HG03108 (cell line): ENCODE measurements at regions not wholly inside any gene's neighbourhood (a gene's known extent, or its start where the extent isn't known, plus 50 kb on each side); places are given as distances from the start of the nearest gene placed in this dataset.
"Not testable (repeated sequence)": the region's sequence is repeated elsewhere in the genome, so short reads cannot be mapped to it uniquely, and the experiment has no call there.

ENCODE experiments used
- ATAC-seq: cut with Tn5 transposase; IDR thresholded peaks from one replicate; pipeline ENCODE4 v1.9.1; 2021; ENCODE audit warnings: moderate library complexity; ENCODE audit not compliant: unreplicated experiment

DNA sequence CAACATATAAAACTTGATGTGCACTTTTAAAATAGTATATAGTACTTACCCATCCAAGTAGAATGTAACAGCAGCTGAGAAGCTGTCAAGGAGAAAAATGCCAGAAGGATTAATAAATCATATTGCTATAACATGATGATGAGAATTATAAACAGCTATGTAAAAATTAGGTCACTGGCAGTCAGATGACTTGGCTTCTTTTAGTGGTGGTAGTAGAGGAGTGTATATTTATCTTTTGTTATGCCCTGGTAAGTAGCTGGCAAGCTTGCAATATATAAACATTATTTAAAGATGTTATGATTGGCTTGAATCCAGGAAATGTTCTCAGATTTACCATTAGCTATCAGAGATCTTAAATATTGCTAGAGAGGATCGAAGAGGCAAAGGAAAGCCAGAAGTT lies 471.0 kb upstream of the MGAT4C start:
- ATAC-seq = no peak

DNA sequence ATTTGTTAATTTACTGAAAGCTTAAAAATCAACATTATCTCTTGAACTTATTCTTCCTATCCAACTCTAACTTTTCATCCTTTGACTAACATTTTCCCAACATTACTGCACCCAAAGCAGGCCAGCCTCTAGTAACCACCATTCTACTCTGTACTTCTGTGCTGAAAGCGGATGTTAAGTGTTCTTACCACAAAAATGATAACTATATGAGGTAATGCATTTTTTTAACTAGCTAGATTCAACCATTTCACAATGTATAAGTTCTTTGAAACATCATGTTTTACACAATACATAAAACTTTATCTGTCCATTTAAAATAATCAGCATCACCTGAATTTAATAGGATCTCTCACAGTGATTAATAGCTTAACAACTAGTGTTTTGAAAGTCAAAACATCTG lies 468.5 kb upstream of the MGAT4C start:
- ATAC-seq = no peak

DNA sequence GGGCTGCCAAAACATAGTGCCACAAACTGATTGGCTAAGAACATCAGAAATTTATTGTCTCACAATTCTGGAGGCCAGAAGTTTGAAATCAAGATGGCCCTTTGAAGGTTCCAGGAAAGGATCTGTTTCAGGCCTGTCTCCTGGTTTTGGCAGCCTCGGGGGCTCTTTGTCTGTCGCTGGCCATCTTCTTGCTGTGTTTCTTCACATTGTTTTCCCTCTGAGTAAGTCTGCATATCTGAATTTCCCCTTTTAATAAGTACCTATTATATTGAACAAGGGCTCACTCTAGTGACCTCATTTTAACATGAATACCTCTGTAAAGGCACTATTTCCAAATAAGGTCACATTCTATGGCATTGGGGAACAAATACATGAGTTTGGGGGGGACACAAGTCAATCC lies 467.1 kb upstream of the MGAT4C start:
- ATAC-seq = no peak

DNA sequence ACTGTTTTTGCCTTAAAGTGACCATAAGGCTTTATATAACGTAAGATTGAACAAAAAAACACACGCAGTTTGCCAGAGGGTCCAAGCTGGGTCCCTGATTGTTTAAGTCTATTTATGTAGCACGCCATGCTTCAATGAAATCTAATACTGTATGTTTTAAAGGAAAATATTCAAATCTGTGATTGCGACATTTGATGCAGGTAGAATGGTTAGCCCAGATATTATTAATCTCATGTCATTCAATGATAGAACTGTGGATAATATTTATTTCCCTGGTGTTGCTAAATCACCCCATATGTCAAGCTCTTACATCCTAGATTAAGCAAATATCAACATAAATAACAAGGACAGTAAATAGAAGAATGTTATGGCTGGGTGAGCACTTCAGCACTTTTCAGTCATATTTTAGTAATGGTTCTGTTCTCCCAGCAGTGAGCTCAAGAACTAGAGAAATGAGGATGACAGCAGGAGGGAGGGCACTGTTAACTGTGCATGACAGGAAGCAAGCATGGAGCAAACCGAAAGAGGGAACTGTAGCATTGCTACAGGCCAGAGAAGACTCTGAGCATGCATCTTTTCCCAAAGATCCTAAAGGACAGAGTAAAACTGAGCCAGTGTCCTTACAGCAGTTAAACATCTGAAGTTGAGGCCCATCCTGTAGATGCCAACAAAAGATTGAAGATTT lies 465.7 kb upstream of the MGAT4C start:
- ATAC-seq = no peak

- ATAC-seq = no peak
These were observed 463.2 kb upstream of the MGAT4C start for GRCh38 chr12:86719381-86719780.

GRCh38 chr12:86713121-86713520 lies 456.9 kb upstream of the MGAT4C start:
- no peak for ATAC-seq

- ATAC-seq = no peak
These were observed 456.2 kb upstream of the MGAT4C start for GRCh38 chr12:86712425-86712843.

DNA sequence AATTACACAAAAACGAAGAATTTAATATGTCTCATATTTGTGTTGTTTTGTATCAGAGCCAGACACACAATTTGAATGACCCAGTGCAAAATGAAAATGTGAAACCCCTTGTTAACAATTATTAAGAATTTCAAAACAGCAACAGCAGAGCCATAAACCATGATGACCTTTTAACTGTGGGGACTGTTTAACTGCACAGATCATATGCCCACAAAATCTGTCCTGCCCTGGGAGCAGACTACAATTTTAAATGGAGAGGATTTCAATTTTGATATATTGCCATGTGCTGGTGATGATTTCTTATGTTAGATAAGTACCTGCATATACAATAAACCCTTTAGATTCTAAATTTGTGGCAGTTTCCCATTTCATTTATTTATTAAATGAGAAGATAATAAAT lies 455.5 kb upstream of the MGAT4C start:
- ATAC-seq = no peak

DNA sequence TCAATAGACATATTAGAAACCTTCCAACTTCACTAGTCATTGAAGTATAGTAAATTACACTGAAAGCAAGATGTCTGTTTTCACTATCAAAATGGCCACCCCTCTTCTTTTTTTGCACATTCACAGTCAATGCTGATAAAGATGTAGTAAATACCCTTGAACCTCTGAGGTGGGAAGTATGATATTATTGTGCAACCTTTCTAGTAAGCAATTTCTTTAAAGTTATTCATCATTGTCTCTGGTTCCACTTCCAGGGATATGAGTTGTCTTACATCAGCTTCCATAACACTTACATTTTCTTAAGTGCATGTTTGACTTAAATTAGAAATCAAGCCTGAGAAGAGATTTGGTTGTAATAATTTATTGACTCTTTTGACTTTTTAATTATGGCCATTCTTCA lies 453.9 kb upstream of the MGAT4C start:
- ATAC-seq = no peak

- not testable (repeated sequence) for ATAC-seq
These were observed 452.8 kb upstream of the MGAT4C start for GRCh38 chr12:86709017-86709416.

DNA sequence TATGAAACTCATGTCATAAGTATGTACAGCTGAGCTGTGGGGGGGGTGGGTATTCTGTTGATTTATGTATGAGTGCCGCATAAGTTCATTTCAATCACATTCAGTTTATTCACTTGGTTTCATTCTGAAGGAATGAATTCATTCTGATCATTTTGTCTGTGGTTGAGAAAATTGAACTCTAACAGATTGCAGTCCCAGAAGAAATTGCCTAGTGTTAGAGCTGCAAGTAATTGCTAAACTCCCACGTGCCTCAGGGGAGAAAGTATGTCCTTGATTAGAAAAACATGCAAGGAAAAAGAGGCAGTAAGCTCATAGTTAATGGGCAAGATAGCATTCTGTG lies 442.4 kb upstream of the MGAT4C start:
- no peak for ATAC-seq

DNA sequence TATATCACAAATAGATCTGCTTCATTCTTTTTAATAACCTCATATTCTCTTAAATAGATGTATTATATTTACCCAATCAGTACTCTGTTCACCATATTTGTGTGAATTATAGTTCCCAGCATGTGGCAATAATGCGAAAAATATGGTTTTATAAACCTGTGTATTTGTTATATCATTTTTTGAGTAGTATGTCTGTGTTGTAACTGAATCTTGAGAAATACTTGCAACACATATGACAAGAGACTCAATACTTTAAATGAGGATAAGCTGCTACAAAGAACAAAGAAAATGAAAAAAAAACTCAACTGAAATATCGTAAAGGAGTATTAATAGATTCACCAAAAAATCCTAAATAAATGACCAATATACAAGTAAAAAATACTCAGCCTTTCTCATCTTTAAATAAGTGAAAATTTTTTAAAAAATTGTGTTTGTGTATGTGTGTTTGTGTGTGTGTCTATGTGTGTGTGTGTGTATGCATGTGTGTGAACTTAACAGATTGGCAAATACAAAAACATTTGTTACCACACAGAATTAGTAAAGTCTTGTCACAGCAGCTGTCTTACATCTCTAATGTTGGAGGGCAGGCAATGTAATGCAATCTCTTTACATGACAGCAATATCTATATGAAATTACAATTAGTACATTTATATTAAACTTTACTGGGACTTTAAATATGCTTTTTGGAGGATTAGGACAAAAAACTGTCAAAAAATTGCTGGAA lies 441.9 kb upstream of the MGAT4C start:
- no peak for ATAC-seq

DNA sequence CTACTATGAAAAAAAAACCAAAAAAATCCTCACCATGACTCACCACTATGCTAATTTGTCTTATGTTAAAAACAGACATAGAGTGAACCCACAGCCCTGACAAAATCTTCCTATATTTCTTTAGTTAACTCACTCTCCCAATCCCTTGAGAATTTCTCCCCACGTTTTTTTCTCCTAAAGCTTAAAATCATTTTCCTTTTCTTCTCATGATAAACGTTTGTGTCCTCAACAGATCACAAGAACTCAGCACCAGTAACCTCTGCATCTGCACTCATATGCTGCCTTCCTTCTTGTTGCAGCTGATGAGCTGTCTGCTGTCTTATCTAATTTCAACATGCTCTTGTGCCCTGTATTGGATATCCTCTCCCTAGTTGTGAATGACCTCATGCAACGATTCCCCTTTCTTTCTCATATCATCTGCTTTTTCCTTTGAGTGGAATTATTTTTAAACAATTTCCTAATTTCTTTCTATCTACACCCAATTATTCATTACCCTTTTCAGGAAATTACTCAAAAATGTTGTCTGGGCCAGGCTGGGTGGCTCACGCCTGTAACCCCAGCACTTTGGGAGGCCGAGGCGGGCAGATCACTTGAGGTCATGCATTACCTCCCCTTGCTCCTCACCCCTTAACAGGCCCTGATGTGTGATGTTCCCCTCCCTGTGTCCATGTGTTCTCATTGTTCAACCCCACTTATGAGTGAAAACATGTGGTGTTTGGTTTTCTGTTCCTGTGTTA lies 427.5 kb upstream of the MGAT4C start:
- ATAC-seq = no peak

- no peak for ATAC-seq
These were observed 424.9 kb upstream of the MGAT4C start for GRCh38 chr12:86681060-86681459.

GRCh38 chr12:86675197-86675596 lies 419.0 kb upstream of the MGAT4C start:
- no peak for ATAC-seq

GRCh38 chr12:86670986-86671385 lies 414.8 kb upstream of the MGAT4C start:
- ATAC-seq = no peak

DNA sequence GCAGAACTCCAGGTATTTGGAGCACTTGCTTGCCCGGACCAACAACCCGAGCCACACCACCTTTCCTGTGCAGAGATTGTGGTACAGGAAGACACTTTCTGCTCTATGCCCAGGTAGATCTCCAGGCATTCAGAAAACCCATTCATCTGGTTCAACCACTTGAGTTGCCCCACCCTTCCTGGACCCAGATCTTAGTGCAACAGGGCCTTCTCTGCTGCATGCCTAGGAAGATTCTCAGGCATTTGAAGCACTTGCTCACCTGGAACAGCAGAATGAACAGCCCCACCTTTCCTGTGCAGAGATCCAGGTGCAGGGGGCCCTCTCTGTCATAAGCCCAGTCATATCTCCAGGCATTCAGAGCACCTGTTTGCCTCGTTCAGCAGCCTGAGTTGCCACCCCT lies 412.8 kb upstream of the MGAT4C start:
- ATAC-seq = no peak

DNA sequence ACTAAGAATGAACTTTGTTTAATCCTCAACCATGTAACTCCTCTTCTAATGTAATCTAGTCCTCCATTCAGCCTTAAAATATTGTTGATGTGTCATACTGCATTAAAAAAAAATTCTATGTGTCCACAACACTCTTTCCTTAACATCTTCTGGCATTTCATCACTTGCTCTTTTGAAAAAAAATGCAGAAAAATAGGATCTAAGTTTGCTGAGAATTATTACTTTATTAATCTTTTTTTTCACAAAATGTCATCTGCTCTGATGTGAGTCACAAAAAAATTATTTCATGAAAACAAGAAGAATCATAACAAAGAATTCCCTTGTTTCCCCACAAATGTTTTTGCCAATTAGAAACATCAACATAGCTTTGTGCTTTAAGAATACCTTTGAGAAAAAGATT lies 410.1 kb upstream of the MGAT4C start:
- no peak for ATAC-seq

DNA sequence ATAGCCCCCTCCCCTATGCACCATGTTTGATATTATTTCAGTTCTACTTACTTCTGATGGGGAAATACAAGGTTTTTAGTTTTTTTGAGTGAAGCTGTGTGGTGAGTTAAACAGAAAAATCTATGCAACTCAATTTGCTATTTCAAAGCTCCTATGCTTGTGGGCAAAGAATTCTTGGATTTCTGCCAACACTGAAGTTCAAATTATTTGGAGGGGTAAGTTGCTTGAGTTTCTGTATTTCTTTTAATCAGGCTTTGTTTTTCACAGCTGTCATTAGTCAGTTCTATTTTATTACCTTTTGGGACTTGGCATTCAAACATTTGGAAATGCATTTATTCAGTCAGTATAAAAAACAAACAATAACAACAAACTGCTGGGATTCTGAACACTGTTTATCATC lies 407.5 kb upstream of the MGAT4C start:
- ATAC-seq = no peak

DNA sequence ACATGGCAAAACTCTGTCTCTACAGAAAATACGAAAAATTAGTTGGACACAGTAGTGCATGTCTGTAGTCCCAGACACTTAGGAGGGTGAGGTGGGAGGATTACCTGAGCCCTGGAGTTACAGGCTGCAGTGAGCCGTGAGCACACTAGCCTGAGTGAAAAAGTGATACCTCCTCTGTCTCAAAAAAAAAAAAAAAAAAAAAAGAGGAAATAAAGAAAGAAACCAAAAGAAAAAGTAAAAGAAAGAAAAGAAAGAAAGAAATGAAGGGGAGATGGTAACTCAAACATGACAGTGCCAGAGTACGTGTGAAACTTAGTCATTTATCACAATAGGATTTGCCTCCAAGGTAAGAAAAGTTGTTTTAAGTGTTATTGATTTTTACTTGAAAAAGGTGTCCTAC lies 407.0 kb upstream of the MGAT4C start:
- no peak for ATAC-seq

GRCh38 chr12:86662464-86662863 lies 406.3 kb upstream of the MGAT4C start:
- ATAC-seq = no peak

DNA sequence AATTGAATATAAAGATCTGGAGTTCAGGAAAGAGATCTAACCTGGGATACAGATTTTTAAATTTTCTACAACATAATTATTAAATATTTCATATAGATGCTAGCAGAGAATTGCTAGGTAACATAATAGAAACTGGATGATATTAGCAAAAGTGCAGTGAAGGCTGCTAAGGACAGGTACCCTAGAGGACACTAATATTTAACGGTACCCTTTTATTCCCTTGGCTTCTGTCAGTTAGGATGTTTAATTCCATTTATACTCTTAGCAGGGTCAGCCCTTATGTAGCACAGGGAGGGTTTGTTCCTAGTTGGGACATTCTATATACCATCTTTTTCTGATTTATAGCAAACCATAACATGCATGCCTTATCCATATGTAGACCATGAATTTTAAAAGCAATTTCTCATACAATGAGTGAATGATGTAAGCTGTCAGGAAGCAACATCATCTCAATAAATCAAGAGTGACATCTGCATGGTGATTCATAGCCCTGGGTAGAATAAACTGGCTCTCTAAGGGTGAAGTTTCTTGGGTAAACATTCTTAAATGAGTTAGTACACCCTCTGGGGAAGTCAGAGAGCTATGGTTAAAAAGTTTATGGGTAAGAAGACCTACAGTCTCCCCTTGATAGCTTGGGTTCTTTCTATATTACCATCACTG lies 404.4 kb upstream of the MGAT4C start:
- no peak for ATAC-seq
